GM18868 (cell line): ENCODE measurements at regions not wholly inside any gene's neighbourhood (a gene's known extent, or its start where the extent isn't known, plus 50 kb on each side); places are given as distances from the start of the nearest gene placed in this dataset.

Source experiments
- ATAC-seq: cut with Tn5 transposase; IDR thresholded peaks from one replicate; pipeline ENCODE4 v1.9.1; 2021; ENCODE audit warnings: mild to moderate bottlenecking, moderate library complexity; ENCODE audit not compliant: unreplicated experiment

DNA sequence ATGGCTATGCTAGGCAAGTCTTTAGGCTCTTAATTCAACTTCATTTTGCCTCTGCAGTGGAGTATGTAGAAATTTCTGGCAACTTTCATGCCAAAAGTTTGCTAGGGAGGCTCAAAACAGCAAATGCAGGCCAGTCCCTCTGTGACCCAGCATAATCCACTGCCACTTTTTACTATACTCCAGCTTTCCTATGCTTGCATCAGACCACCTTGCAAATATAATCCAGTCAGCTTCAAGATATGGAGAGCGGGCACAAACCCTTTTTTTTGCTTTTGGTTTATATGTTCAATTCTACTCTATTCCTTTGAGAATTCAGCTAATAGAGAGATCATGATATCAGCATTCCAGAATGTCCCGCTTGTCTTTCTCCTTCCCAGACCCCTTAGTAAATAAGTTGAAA, 192.0 kb upstream of the PABPC4L start:
- no peak for ATAC-seq

DNA sequence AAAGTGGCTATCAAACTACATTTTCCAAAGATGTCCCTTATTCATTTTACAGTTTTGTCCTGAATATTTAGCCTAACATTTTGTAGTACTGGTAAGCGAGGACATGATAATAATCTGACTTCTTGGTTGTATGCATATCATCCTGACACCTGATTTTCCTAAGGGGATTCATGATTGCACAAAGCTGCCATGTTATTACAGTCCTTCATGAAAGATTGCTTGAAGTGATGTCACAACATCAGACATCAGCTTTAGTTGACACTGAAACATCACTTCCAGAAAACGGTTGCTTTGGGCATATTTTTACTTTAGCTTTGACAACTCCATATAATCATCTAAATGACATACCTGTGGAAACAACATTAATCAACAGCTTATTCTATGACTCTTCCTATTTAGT, 188.7 kb upstream of the PABPC4L start:
- no peak for ATAC-seq

DNA sequence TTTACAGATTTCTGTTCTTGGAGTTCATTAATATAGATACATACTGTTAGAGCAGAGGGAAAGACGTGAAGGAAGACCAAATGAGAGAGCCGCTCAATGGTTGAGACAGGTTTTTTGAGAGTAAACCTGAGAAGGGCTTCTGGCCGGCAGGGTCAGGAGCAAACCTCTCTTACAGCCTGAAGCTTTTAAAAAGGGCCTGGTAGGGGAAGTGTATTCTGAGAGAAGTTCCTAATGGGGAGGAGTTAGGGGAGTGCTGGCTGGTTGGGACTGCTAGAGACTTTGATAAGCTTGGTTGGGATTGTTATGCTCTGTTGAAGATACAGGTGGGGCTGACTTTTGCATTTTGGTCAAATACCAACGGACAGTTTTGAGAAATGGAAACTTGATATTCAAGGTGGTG, 186.8 kb upstream of the PABPC4L start:
- no peak for ATAC-seq

DNA sequence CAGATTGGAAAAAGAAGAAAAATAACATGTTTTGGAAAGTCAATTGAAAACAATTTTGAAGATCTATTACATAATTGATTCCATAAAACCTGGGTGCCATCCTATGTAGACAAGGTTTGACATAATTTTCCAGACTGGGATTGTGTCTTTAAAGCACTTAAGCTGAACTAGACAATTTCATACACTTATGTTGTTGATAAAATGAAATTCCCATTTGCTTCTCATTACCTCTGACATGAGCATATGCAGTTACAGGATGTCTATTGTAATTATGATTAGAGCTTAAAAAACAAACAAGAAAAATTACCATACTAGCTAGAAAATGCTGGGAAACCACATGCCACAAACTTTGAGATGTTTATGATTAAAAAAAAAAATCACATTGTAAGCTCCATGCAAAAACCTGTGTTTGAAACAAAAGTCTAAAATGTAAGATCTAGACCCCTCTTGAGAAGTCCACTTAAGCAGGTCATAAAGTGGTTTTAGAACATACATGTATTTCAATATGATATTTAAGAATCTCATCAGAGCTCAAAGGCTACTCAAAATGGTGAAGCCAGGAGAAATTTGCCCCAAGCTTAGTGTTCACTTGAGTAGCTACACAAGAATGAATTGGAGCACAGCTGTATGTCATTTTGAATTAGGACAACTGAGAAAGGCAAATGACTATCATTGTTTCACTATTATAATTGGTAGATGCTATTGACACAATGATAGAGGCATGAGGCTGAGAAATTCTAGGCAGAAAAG, 181.1 kb upstream of the PABPC4L start:
- no peak for ATAC-seq

DNA sequence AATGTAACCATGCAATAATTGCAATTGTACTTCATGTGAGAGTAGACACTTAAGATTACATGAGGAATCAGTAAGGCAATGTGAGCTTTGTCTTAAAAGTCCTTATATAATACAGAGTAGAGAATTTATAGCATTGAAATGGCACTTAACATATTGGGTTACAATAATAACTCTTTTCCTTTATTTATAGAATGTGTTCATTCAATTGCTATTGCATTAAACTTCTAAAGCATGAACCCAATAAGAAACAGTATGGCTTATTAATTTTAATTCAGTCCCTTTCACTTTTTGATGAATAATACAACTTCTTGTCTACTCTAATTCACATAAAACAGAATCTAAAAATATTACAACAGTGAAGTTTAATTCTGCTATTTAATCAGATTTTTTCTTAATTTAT, 174.2 kb upstream of the PABPC4L start:
- no peak for ATAC-seq

DNA sequence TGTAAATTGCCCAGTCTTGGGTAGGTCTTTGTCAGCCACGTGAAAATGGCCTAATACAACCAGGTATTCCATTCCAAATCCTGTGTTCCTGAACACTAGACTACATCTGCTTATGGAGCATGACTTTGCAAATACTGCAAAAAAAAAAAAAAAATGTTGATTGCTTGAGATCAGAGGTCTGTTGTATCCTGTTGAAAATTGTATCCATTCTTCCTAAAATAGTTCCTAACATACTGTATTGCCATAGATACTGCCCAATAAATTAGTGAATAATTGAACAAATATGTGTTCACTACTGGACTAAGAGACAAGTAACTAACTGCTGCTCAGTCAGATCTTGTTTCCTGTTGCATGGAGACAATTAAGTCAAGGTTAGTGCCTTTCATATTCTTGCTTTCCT, 164.3 kb upstream of the PABPC4L start:
- ATAC-seq = no peak

DNA sequence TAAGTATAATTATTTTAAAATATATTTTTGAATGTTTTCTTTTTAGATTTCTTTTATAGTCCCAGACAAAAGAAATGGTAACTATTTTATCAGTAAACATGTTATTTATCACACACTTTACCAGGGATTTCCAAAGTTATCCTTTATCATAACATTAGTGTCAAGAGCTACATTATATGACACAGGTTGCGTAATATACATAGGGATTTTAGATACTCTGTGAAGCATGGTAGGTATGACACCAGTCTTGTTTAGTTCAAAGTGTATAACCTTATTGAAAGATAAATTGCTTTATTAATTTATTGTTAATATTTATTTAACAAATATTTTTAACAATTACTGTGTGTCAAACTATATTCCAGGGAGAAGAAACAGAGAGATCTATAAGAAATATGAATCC, 163.3 kb upstream of the PABPC4L start:
- no peak for ATAC-seq

DNA sequence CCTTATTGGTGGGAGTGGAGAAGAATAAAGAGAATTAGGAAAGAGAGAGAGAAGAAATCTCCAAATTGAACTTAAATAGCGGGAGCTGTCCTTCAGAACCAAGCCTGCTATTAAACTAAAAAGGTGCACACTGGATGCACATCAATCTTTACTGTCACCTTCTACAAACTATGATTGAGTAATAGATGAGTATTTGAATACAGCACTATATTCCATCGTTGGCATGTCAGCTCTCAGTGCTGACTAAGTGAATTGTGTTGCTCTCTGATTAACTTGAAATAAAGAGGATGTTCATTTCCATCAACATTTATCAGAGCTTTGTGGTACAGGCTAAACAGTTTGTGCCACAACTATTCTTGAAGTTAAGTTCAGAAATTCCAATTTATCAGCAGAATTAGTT, 143.7 kb upstream of the PABPC4L start:
- no peak for ATAC-seq

DNA sequence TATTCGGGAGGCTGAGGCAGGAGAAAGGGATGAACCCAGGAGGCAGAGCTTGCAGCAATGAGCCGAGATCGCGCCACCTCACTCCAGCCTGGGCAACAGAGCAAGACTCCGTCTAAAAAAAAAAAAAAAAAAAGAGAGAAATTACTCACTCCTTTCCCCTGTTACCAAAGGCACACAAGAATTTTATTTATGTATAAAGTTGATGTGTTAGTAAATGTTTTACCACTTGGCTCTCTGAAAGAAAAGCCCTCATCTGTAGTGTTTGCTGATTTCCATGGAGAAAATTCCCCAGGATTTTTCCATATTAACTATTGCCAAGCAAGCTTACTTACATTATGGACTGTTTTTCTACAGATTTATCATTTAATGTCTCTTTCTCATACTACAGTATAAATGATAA, 142.1 kb upstream of the PABPC4L start:
- ATAC-seq = no peak

DNA sequence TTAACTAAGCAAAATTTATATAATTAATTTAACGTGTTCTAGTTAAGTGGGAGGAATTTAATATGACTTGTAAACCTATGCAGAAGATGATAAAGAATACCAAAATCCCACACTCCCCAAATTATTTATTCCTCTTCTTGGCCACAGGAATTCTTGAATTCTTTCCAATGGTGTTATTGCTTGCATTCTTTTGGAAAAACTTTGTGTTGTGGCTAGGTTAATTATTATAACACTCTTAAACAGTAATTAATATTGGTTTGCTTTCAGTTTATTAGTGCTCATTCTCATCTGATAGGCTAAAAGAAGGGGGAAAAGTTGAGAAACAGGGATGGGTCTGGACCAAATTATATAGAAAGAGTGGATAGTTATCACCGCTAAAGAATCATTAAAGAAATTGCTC, 141.5 kb upstream of the PABPC4L start:
- no peak for ATAC-seq

DNA sequence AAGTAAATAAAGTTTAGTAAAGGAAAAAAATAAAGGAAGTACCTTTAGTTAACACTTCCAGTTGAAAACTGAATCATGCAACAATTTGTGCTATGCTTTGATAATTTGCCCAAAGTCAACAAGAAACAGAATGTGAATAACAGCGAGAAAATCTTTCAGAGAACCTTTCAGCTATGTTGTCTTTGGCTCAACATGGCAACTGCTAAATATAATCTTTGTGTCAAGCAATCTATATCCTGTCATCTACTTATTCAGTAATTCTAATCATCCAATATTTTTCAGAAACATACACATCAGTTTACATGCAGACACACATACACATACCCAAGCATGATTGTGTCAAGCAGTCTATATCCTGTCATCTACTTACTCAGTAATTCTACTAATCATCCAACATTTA, 136.0 kb upstream of the PABPC4L start:
- no peak for ATAC-seq

DNA sequence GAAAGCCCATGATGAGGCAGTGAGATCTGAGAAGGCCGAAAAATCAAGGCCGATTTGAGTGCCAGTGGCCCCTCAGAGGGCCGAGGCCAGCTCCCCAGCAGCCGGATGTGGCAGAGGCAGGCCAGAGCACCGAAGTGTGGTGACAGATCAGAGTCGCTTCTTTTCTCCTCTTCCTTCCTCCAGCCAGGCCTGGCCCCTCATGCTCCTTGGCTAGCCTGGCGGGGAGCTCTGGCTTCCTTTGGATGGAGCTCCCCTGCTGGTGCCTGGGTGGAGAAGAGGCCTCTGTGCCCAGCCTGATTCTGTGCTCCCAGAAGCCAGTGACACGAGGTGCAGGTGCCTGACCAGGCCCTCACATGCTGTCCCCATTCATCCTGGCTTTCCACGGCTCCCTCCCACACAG, 127.2 kb upstream of the PABPC4L start:
- no peak for ATAC-seq

DNA sequence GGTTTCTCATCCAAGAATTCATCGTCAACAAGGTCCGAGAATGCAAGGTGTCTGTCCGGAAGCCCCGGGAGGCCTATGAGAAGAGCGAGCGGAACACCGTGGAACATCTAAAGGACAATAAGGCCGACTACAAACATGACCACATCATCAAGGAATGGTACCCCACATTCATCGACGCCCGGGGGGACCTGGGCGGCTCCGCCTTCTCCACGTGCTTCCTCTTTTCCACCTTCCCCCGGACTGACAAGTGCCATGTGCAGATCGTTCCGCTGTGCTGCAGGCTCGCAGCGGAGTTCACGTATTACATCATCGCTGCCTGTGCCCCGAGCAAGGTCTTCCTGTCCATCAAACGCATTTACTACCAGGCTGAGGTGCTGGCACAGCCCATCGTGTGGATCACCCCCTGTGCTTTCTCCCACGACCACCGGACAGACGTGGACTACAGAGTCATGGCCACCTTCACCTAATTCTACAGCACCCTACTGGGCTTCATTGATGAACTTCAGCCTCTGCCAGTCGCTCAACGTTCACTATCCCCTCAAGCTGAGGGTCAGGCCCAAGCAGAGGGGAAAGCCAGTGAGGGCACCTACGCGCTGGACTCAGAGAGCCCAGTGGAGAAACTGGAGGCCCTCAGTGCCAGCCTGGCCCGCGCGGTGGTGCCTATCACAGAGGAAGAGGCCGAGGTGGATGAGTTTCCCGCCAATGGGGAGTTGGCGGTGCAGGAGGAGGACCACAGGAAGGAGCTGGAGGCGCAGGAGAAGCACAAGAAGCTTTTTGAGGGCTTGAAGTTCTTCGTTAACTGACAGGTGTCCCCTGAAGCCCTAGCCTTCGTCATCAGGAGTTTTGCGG, 125.9 kb upstream of the PABPC4L start:
- ATAC-seq = no peak

DNA sequence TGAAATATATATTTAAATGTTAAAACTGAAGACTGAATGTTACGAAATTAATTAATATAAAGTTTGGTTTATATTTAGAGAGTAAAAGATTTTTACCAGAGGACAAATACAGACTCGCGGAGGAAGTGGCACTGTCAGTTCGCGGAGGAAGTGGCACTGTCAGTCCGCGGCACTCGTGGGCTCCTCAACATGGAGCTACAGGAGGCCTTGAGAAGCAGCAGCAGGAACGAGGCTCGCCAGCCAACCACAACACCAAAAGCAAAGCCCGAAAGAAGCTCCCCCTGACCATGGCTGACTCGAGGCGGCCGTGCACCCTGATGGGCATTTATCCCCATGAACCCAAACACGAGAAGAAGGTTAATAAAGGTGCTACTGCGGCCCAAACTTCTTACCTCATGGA, 125.3 kb upstream of the PABPC4L start:
- ATAC-seq = no peak

DNA sequence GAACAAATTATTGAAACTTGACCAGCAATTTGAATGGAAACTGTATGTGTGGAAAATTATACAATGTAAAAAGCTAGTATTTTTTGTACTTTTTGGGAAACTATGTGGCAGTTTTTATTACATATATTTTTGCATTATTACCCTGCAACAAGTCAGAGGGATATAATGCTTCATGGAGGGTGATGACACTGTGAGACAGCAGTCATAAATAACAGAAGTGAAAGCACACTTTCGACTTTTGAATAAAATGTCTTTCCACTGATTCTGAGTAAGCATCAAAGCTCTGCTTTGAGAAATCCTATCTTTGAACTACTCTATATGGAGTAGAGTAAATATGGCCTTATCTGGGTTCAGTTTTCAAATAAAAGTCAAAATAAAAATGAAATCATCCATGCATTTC, 122.6 kb upstream of the PABPC4L start:
- no peak for ATAC-seq

DNA sequence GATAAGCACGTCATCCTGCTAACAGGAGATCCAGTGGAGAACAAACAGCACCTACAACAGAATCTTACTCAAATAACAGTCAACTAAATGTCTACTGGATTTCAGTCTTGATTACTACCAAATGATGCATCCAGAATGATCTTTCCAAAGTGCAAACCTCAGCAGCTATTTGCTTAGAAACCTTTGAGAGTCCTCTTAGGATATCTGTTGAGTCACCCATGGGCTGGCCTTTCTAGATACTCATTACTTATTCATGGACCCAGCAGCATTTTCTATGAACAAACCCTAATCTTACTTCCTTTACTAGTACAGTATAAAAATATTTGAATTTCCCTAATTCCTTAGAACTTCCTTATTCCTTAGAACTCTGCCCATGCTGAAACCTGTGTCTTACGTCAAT, 118.5 kb upstream of the PABPC4L start:
- ATAC-seq = no peak

DNA sequence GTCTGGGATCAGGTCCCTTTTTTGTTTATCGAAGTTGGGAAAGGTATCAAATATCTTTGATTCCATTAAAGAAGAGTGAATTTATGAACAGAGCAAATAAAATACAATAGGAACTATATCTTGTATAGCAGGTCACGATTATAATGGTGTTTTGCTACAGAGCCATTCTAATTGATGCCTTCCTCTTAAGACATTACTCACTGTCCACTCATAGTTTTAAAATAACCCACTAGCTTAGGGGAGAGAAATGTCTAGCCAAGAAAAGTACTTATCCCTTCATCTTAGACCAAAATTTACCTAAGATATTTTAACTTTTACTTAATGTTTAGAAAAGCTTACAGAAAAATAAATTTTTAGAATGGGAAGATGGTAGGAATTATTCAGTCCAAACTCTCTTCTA, 112.0 kb upstream of the PABPC4L start:
- no peak for ATAC-seq

DNA sequence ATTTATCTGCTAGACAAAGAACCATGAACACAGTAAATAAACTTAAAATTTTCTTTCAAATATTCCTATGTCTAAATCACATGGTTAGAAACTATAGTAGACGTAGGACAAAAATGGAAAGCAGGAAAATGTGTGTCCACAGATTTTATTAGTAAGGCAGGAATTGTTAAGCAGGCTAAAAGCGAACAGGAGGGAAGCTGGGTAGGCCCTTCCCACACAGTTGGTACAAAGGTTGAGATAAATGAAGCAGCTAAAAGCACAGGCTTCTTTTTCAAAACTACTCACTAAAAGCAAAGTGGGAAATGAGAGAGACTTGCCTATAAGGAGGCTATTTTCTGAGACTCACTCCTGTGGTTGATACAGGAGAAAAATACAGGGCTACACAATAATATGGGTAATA, 108.1 kb upstream of the PABPC4L start:
- no peak for ATAC-seq

DNA sequence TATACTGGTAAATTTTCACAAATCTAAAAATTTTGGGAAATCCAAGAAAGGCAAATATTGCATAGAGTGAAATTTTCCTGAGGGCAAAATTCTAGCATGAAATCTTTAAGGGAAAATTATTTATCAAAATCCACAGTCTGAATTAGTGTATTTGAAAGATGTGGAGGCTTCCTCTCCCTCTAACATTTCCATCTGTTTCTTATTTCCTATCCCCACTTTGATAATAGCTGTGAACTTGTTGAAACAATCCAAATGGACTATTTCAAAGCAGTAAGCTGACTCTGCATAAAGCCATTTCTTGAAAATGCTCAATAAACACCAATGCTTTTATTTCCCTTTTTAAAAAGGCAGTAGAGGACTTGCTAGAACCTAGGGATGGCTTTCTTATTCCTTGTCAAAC, 107.3 kb upstream of the PABPC4L start:
- no peak for ATAC-seq

DNA sequence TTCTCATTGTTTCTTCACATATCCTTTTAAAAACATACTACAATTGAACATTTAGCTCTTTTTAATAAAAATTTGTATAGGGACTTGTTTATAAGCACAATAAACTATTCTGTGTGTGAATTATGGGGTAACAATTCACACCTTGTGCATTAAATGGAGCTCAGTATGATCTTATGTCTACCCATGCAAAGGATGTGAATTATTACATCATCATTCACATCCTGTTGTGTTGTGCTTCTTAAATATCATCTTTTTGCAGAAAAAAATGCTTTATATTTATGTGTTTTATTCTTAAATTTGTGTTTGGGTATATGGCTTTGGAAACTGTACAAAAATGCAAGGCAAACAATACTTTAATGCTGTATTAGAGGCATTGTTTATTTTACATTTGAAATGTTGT, 96.7 kb upstream of the PABPC4L start:
- ATAC-seq = no peak

DNA sequence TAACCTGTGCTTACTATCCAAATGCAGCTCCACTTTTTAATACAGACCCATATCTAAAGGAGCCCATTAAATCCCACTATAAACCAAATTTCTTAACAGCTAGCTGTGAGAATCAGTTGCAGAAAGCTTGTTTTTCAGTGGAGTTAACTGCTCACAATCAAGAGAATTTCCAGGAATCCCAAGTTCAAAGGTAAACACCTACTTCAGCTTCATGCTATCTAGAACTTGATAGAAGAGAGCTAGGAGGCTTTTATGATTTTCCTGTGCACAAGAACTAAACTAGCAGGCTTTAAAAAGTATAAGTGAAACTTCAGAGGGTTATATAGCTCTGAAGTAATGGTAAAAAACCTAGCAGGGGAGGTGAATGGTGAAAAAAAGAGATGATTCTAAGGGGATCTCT, 96.2 kb upstream of the PABPC4L start:
- no peak for ATAC-seq

DNA sequence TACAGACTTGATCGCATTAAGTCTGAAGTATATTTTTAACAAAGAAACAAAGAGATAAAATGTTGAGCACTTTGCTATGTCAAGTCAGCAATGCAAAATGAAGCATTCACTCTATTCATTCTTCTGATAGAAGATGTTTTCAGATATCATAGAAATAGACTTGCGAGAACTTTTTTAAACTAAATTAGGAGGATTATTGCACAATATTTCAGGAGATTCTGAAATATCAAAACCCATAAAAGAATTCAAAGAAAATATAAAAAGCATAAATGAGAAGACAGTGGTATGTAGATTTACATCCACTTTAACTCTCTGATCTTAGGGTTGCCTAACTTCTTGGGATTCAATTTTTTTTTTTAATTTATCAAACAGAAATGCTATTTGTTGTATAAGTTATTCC, 81.1 kb upstream of the PABPC4L start:
- no peak for ATAC-seq

DNA sequence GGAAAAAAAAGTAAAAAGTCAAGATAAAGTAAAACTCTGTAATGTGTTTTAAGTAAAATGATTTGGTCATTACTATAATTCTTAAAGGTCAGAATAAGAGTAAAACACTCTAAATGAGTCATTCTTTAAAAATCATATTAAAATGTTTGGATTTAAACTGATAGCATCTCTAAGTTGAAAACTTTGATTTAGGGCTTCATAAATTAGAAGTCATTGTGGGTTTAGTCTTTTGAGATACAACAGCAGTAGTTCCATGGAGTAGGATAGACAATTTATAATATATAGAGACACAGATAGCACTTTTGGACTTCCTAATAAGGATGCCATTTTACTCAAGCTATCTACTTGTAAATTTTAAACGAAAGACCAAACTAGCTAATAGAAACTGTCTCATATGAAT, 77.1 kb upstream of the PABPC4L start:
- no peak for ATAC-seq
